IPS-20b (cell line): ENCODE measurements at regions not wholly inside any gene's neighbourhood (a gene's known extent, or its start where the extent isn't known, plus 50 kb on each side); places are given as distances from the start of the nearest gene placed in this dataset.

Source experiments
- H3K27ac ChIP-seq: one replicate; pipeline ENCODE4 v1.5.1; 2013; ENCODE audit warnings: low read length
- H3K27me3 ChIP-seq: 2 replicates; pipeline ENCODE4 v1.6.1; 2013; ENCODE audit warnings: mild to moderate bottlenecking, low read length, inconsistent platforms; ENCODE audit not compliant: insufficient read depth
- H3K36me3 ChIP-seq: 2 replicates; pipeline ENCODE4 v1.6.1; 2013; ENCODE audit warnings: low read depth, mild to moderate bottlenecking, inconsistent platforms, low read length, moderate library complexity; ENCODE audit not compliant: insufficient read depth
- H3K4me1 ChIP-seq: 2 replicates; pipeline ENCODE4 v1.6.1; 2013; ENCODE audit warnings: mild to moderate bottlenecking, control low read depth, inconsistent platforms, low read length, moderate library complexity; ENCODE audit not compliant: insufficient read depth
- H3K4me3 ChIP-seq: 2 replicates; pipeline ENCODE4 v1.5.1; 2013; ENCODE audit warnings: mild to moderate bottlenecking, low read length, inconsistent platforms
- H3K9ac ChIP-seq: 2 replicates; pipeline ENCODE4 v1.6.1; 2013; ENCODE audit warnings: low read depth, mild to moderate bottlenecking, inconsistent platforms, low read length, moderate library complexity
- H3K9me3 ChIP-seq: 2 replicates; pipeline ENCODE4 v1.6.1; 2013; ENCODE audit warnings: mild to moderate bottlenecking, low read depth, low read length, inconsistent platforms; ENCODE audit not compliant: insufficient read depth

DNA sequence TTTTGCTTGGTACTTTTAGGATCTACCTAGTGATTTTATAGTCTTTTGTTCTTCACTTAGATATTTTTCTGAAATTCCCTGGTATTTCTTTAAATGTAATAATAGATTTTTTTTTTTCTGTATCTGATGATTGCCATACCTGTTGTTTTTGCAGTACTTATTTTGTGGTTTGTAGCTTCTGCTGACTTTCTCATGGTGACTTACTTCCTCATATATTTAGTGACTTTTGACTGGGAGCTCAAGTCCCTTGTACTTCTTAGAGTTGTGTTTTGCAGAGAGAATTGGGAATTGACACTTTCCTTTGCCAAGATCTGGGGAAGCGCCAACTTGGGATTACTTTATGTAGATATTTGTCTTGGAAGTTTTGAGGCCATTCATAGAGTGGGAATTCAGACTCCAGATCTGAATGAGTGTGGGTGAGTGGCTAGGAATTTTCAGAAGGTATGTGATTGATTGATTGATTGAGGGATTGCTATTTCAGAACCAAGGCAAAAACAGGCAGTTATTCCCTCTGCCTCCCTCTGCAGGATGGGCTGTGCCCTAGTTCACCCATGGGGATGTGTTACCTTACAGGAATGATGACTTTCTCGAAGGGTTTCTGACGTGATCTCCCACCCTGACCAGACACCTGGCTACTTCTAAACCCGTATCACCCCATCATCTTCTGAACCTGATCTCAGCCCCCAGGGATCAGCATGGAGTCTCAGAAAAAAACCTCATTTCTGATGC lies 219.5 kb downstream of the URB2 start:
- no peaks in the 10 kb centered on the region for H3K4me1 ChIP-seq
- H3K27me3 ChIP-seq, result no peaks in the 10 kb centered on the region
- no peaks in the 10 kb centered on the region for H3K36me3 ChIP-seq
- H3K9me3 ChIP-seq, result no peaks in the 10 kb centered on the region
- no peak overlapping the region for H3K4me3 ChIP-seq
- H3K9ac ChIP-seq, result no peak overlapping the region
- H3K27ac ChIP-seq, result no peak overlapping the region

GRCh38 chr1:229846351-229846750 lies 220.3 kb downstream of the URB2 start:
- H3K9me3 ChIP-seq, result no peaks in the 10 kb centered on the region

DNA sequence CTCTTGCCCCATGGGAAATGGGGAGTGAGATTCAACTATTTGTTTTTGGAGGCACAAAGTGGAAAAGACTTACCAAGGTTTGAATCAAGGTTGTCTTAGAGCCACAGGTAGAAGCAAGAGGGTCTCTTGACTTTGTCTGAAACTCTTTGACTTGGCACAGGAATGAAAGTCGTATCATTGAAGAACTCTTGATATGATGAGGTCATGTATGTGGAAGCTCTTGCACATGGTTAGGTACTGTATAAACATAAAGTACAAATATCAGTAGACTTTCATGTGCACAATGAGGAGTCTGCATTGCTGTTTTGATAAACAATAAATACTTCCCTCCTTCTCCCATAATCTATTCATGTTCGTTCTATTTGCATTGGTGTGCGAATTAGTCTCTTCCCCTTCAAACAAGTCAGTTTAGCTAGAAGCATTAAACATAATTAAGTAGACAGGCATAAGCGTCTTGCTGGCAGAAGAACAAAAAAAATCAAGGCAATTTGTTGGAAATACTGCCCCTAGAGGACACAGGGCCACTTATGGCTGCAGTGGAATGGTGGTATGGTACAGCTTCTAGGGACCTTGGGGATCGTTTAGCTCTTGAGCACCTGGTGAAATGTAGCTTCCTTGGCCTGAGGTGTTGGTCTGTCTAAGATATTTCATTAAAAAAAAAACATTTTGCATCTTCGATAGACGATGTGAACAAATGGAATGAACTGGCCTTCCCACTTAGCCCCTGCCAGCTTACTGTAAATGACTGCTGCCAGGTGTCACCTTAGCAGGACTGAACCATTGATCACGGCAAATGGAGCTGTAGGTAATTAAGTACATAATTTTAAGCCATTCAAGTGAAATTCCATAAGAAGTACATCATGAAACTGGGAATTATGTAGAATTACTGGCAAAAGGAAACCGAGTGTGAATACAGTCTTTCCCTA lies 218.0 kb upstream of the GALNT2 start:
- Histone ChIP-seq H3K9me3 (no peaks in the 10 kb centered on the region), H3K36me3 (no peaks in the 10 kb centered on the region), H3K9ac (no peak overlapping the region), H3K27me3 (no peaks in the 10 kb centered on the region), H3K4me1 (no peaks in the 10 kb centered on the region; the same call in 1 of the 2 replicates), H3K27ac (no peak overlapping the region), H3K4me3 (no peak overlapping the region)

More at GRCh38 chr1:229846351-229846750, 220.3 kb downstream of the URB2 start:
- H3K27ac ChIP-seq, result no peak overlapping the region
- no peaks in the 10 kb centered on the region for H3K36me3 ChIP-seq
- H3K4me1 ChIP-seq, result no peaks in the 10 kb centered on the region
- no peaks in the 10 kb centered on the region for H3K27me3 ChIP-seq
- H3K9ac ChIP-seq, result no peak overlapping the region
- no peak overlapping the region for H3K4me3 ChIP-seq

- Histone ChIP-seq H3K36me3 (no peaks in the 10 kb centered on the region), H3K27ac (no peak overlapping the region), H3K4me3 (no peak overlapping the region), H3K4me1 (no peaks in the 10 kb centered on the region; the same call in 1 of the 2 replicates), H3K9me3 (no peaks in the 10 kb centered on the region), H3K27me3 (no peaks in the 10 kb centered on the region), H3K9ac (no peak overlapping the region)
Measured at GRCh38 chr1:229851511-229851910, 215.5 kb upstream of the GALNT2 start.

DNA sequence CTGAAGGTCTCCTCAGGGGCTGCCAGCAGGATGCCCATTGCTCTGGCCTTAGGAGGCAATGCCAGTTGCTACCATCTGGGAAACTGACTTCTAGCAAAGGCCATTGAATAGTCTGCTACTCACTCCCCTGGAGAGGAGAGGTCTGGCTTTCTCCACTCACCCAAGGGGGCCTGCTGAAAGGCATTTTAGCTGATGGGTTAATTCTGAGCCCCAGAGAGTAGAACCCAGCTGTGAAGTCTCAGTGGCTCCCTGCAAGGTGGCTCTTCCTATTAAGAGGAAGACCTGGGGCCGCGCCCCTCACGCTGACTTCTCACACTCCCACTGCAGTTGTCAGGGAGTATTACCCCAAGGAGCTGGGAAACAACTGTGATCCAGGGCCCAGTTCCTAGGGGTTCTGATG lies 213.3 kb upstream of the GALNT2 start:
- Histone ChIP-seq H3K4me1 (no peaks in the 10 kb centered on the region; the same call in 1 of the 2 replicates), H3K36me3 (no peaks in the 10 kb centered on the region), H3K4me3 (no peak overlapping the region), H3K9ac (no peak overlapping the region), H3K27ac (no peak overlapping the region), H3K27me3 (no peaks in the 10 kb centered on the region), H3K9me3 (no peaks in the 10 kb centered on the region)

- H3K4me3 ChIP-seq, result no peak overlapping the region
- no peak overlapping the region for H3K27ac ChIP-seq
- no peaks in the 10 kb centered on the region; the same call in 1 of the 2 replicates for H3K4me1 ChIP-seq
- H3K9me3 ChIP-seq, result no peaks in the 10 kb centered on the region
- H3K27me3 ChIP-seq, result no peaks in the 10 kb centered on the region
- no peaks in the 10 kb centered on the region for H3K36me3 ChIP-seq
- no peak overlapping the region for H3K9ac ChIP-seq
Measured at GRCh38 chr1:229854620-229855019, 212.4 kb upstream of the GALNT2 start.

DNA sequence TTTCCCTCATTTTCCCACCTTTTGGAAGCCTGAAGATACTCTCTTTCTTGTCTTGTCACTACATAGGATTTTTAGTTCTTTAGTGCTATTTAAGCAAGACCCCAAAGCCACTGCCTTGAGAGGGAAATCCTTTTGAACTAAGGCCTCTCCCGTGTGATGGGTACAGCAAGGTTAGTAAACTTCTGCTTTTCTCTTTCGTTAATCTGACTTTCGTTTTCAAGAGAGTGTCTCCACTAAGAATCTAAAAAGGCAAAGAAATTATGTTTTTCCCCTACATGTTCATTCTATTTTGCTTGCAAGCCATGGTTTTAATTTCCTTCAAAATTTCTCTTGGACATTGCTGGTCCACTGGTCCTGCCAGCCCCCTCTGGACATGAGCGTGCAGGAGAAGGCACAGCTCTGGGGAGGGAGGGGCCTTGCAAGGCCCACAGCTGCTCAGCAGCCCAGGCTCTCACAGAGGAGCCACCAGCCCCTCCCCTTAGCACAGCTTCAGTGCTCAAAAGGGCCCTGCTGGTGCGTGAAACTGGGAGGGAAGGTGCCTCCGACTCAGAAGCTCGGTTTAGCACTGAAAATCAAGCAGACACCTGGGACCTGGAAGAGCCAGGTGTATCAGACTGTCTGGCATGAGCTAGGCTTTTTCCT lies 210.9 kb upstream of the GALNT2 start:
- H3K27ac ChIP-seq, result no peak overlapping the region
- H3K4me1 ChIP-seq, result peaks cover under 1% of the 10 kb centered on the region; the same call in 1 of the 2 replicates
- H3K4me3 ChIP-seq, result no peak overlapping the region
- no peak overlapping the region for H3K9ac ChIP-seq
- no peaks in the 10 kb centered on the region for H3K9me3 ChIP-seq
- no peaks in the 10 kb centered on the region for H3K36me3 ChIP-seq
- 0 out of 2 replicates have a peak, but pooled peaks cover under 1% of the 10 kb centered on the region for H3K27me3 ChIP-seq

- 0 out of 2 replicates have a peak, but pooled peaks cover 5% of the 10 kb centered on the region for H3K27me3 ChIP-seq
Measured at GRCh38 chr1:229857585-229857984, 209.5 kb upstream of the GALNT2 start.

DNA sequence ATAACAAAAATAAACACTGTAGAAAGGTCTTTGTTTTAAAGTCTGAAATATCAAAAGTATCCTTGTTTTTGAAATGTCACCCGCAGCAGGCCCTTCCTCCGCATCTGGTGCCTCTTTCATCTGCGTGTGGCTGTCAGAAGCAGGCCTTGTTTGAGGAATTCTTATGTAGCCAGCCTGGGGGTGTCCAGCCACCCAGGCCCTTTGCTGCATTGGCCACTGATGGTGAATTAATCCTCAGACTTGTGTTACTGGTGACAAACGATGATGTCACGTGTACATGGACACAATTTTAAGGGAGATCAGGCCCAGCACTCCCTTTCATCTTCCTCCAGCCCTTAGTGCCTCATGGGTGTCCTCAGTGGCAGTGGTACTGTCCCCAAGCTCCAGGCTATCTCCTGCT lies 208.0 kb upstream of the GALNT2 start:
- no peak overlapping the region for H3K9ac ChIP-seq
- no peaks in the 10 kb centered on the region for H3K36me3 ChIP-seq
- H3K4me1 ChIP-seq, result peaks cover 6% of the 10 kb centered on the region
- H3K27ac ChIP-seq, result no peak overlapping the region
- H3K9me3 ChIP-seq, result no peaks in the 10 kb centered on the region
- 0 out of 2 replicates have a peak, but pooled peaks cover 5% of the 10 kb centered on the region for H3K27me3 ChIP-seq
- no peak overlapping the region for H3K4me3 ChIP-seq

More at GRCh38 chr1:229857585-229857984, 209.5 kb upstream of the GALNT2 start:
- Histone ChIP-seq H3K36me3 (no peaks in the 10 kb centered on the region), H3K27ac (no peak overlapping the region), H3K9me3 (no peaks in the 10 kb centered on the region), H3K4me1 (peaks cover 6% of the 10 kb centered on the region), H3K9ac (no peak overlapping the region), H3K4me3 (no peak overlapping the region)

GRCh38 chr1:229860926-229861325 lies 206.1 kb upstream of the GALNT2 start:
- H3K27me3 ChIP-seq, result 0 out of 2 replicates have a peak, but pooled peaks cover 5% of the 10 kb centered on the region
- peaks cover 6% of the 10 kb centered on the region for H3K4me1 ChIP-seq
- H3K9ac ChIP-seq, result no peak overlapping the region
- no peak overlapping the region for H3K4me3 ChIP-seq
- H3K27ac ChIP-seq, result no peak overlapping the region
- H3K36me3 ChIP-seq, result no peaks in the 10 kb centered on the region
- H3K9me3 ChIP-seq, result no peaks in the 10 kb centered on the region

- H3K9ac ChIP-seq, result no peak overlapping the region; the same call in 1 of the 2 replicates
- no peaks in the 10 kb centered on the region for H3K36me3 ChIP-seq
- H3K4me1 ChIP-seq, result peaks cover 6% of the 10 kb centered on the region
- H3K27me3 ChIP-seq, result 0 out of 2 replicates have a peak, but pooled peaks cover 5% of the 10 kb centered on the region
- no peak overlapping the region for H3K27ac ChIP-seq
- H3K4me3 ChIP-seq, result no peak overlapping the region
- H3K9me3 ChIP-seq, result no peaks in the 10 kb centered on the region
Measured at GRCh38 chr1:229862017-229862774, 204.8 kb upstream of the GALNT2 start.
